GM23248 (cell line): ENCODE measurements at regions not wholly inside any gene's neighbourhood (a gene's known extent, or its start where the extent isn't known, plus 50 kb on each side); places are given as distances from the start of the nearest gene placed in this dataset.

Experiments used
- EZH2 ChIP-seq: fragments of 200-600 bp; sonication (generic); IDR thresholded peaks from 2 replicates; pipeline ENCODE4 v1.6.1; 2018; ENCODE audit warnings: antibody characterized with exemption, mild to moderate bottlenecking; ENCODE audit not compliant: insufficient read depth, poor library complexity, severe bottlenecking
- EZH2phosphoT487 ChIP-seq: fragments of 200-600 bp; sonication (generic); IDR thresholded peaks from 2 replicates; pipeline ENCODE4 v1.6.1; 2018; ENCODE audit warnings: antibody characterized with exemption, moderate library complexity, mild to moderate bottlenecking, low read depth; ENCODE audit not compliant: insufficient read depth

- TF ChIP-seq EZH2 (no peak), EZH2phosphoT487 (no peak)
Observed at GRCh38 chr10:90179696-90180407, 478.5 kb downstream of the KIF20B start.
